ENCODE measurements at regions not wholly inside any gene's neighbourhood (a gene's known extent, or its start where the extent isn't known, plus 50 kb on each side); places are given as distances from the start of the nearest gene placed in this dataset.

DNA sequence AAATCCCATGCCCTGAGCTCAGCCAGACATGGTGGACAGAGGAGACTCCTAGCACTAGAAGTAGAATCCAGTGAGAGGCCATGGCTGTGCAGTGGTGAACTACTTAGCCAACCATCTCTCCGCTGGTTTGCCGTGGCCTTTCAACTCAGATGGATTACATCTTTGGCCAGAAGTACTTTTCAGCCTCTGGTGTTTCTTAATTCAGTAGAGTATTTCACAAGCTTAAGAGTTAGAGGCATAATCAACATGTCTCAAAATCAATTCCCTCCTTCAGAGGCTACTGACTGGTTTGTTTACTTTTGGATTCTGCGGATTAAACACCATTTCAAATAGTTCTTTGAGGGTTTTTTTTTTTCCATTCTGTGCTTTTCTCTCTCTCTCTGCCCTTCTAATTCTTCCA is 91.1 kb upstream of the PGRMC2 start:
- Mint-ChIP-seq H3K27ac (no peak overlapping the region), H3K4me3 (ENCODE audit: low read depth) (no peak overlapping the region), H3K9me3 (peaks cover 3% of the 10 kb centered on the region), H3K27me3 (ENCODE audit: low read depth) (no peaks in the 10 kb centered on the region), H3K4me1 (ENCODE audit: low read depth) (no peaks in the 10 kb centered on the region), H3K36me3 (ENCODE audit: low read depth) (no peaks in the 10 kb centered on the region)
- intact Hi-C loops (cut with micrococcal nuclease), result no loop called here
- no peak for DNase-seq (ENCODE audit: low spot score)

DNA sequence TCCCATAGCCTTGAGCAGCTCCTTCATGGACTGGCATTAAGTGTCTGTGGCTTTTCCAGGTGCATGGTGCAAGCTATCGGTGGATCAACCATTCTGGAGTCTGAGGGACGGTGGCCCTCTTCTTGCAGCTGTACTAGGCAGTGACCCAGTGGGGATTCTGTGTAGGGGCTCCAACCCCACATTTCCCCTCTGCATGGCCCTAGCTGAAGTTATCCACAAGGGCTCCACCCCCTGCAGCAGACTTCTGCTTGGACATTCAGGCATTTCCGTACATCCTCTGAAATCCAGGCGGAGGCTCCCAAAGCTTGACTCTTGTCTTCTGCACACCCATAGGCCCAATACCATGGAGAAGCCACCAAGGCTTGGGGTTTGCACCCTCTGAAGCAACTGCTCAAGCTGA is 89.3 kb upstream of the PGRMC2 start:
- intact Hi-C loops (cut with micrococcal nuclease), result no loop called here
- peaks cover 3% of the 10 kb centered on the region for H3K9me3 Mint-ChIP-seq
- H3K4me1 Mint-ChIP-seq (ENCODE audit: low read depth), result no peaks in the 10 kb centered on the region
- no peak for DNase-seq (ENCODE audit: low spot score)
- H3K27ac Mint-ChIP-seq, result no peak overlapping the region
- H3K27me3 Mint-ChIP-seq (ENCODE audit: low read depth), result no peaks in the 10 kb centered on the region
- H3K36me3 Mint-ChIP-seq (ENCODE audit: low read depth), result no peaks in the 10 kb centered on the region
- H3K4me3 Mint-ChIP-seq (ENCODE audit: low read depth), result no peak overlapping the region

DNA sequence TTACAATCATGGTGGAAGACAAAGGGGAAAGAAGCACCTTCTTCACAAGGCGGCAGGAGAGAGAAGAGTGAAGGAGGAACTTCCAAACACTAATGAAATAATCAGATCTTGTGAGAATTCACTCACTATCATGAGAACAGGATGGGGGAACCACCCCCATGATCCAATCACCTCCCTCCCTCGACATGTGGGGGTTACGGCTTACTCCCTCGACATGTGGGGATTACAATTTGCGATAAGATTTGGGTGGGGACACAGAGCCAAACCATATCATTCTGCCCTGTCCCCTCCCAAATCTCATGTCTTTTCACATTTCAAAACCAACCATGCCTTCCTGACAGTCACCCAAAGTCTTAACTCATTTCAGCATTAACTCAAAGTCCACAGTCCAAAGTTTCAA is 88.7 kb upstream of the PGRMC2 start:
- H3K27ac Mint-ChIP-seq, result no peak overlapping the region
- H3K4me3 Mint-ChIP-seq (ENCODE audit: low read depth), result no peak overlapping the region
- DNase-seq (ENCODE audit: low spot score), result no peak
- H3K9me3 Mint-ChIP-seq, result peaks cover 3% of the 10 kb centered on the region
- no peaks in the 10 kb centered on the region for H3K27me3 Mint-ChIP-seq (ENCODE audit: low read depth)
- intact Hi-C loops (cut with micrococcal nuclease), result no loop called here
- H3K4me1 Mint-ChIP-seq (ENCODE audit: low read depth), result no peaks in the 10 kb centered on the region
- no peaks in the 10 kb centered on the region for H3K36me3 Mint-ChIP-seq (ENCODE audit: low read depth)

DNA sequence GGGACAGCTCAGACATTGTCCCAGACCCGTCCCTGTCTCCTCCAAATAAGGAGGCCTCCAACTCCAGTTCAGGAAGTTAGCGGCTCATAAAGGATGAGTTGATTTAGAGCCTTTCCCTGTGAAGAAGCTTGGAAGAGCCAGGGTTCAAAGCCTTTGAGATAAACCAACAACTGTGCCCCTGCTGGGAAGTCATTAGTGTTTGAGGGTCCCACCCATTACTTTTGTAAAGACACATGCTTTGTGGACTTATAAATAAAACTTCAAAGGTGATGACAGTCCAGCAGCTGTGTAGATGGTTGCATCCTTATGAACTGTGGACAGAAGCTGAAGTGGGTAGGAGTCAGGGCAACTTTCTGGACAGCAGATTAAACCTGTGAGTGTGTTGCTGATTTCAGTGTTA is 86.0 kb upstream of the PGRMC2 start:
- H3K36me3 Mint-ChIP-seq (ENCODE audit: low read depth), result no peaks in the 10 kb centered on the region
- H3K27me3 Mint-ChIP-seq (ENCODE audit: low read depth), result no peaks in the 10 kb centered on the region
- peaks cover 9% of the 10 kb centered on the region for H3K9me3 Mint-ChIP-seq
- intact Hi-C loops (cut with micrococcal nuclease), result no loop called here
- DNase-seq (ENCODE audit: low spot score), result no peak
- H3K27ac Mint-ChIP-seq, result no peak overlapping the region
- no peak overlapping the region for H3K4me3 Mint-ChIP-seq (ENCODE audit: low read depth)
- no peaks in the 10 kb centered on the region for H3K4me1 Mint-ChIP-seq (ENCODE audit: low read depth)

DNA sequence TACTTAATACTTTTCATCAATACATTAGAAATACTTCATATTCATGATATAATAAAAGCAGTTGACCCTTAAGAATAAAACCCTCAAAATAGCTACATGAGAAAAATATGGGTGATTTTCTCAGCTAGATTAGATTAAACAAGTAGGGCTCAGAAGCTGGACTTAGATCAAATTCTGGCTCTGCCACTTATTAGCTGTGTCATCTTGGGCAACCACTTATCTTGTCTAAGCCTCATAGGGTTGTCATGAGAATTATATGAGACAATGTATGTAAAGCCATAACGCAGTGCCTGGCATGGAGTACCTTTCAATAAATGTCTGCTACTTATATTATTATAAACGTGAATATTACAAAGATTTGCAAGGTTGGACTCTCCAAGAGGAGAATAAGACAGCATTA is 84.3 kb upstream of the PGRMC2 start:
- no peak for DNase-seq (ENCODE audit: low spot score)
- H3K4me1 Mint-ChIP-seq (ENCODE audit: low read depth), result no peaks in the 10 kb centered on the region
- no peaks in the 10 kb centered on the region for H3K27me3 Mint-ChIP-seq (ENCODE audit: low read depth)
- no peak overlapping the region for H3K4me3 Mint-ChIP-seq (ENCODE audit: low read depth)
- peaks cover 9% of the 10 kb centered on the region for H3K9me3 Mint-ChIP-seq
- H3K36me3 Mint-ChIP-seq (ENCODE audit: low read depth), result no peaks in the 10 kb centered on the region
- H3K27ac Mint-ChIP-seq, result no peak overlapping the region
- intact Hi-C loops (cut with micrococcal nuclease), result no loop called here

DNA sequence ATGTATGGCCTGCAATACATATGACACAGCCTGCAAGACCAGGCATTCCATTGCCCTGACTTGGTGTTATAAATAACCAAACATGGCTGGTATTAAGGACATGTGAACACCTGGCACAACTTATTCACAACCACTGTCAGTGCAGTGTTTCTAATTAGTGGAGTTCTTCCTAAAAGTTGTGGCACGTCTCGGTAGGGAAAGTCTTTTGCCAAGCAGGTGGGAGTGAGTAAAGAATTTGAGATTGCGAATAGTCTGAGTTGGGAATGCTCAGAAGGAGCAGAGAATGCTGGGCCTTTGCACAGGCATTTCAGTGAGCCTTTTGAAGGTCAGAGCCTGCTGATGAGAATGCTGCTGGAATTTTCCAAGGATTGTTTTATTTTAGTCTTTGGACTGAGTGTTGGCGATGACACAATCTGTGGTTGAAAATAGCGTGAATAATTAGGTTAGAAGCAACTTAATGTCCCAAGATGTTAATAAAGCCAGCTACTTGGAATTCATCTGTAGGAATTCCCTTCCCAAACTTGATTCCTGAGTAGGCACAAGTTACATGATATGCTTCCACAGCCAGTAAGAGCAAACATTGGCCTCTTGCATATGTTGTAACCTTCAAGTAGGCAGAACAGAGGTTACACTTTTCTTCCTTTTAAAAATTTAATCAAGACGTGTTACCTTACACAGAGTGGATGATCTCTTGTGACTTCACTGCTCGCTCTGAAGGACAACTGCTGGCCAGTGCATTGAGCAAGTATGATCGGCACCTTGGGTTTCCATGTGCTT is 83.6 kb upstream of the PGRMC2 start:
- DNase-seq (ENCODE audit: low spot score), result no peak
- H3K4me3 Mint-ChIP-seq (ENCODE audit: low read depth), result no peak overlapping the region
- intact Hi-C loops (cut with micrococcal nuclease), result no loop called here
- no peak overlapping the region for H3K27ac Mint-ChIP-seq
- H3K4me1 Mint-ChIP-seq (ENCODE audit: low read depth), result no peaks in the 10 kb centered on the region
- no peaks in the 10 kb centered on the region for H3K36me3 Mint-ChIP-seq (ENCODE audit: low read depth)
- H3K27me3 Mint-ChIP-seq (ENCODE audit: low read depth), result no peaks in the 10 kb centered on the region
- H3K9me3 Mint-ChIP-seq, result peaks cover 8% of the 10 kb centered on the region

DNA sequence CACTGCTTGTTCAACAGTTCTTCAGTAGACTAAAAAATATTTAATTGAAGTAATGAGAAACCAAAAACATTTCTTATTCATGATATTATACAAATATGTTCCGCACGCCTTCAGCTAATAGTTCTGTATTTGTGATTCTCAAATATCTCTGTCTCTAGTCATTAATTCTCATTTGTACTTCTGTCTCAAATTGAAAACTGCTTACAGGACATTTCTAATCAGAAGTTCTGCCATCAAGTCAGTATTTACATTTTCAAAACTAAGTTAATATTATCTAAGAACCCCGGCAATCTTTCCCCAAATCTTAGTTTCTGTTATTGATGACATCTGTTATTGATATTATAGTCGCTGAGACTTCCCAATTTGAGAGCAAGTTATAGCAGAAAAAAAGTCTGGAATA is 78.6 kb upstream of the PGRMC2 start:
- no peaks in the 10 kb centered on the region for H3K4me1 Mint-ChIP-seq (ENCODE audit: low read depth)
- no peak overlapping the region for H3K27ac Mint-ChIP-seq
- H3K27me3 Mint-ChIP-seq (ENCODE audit: low read depth), result no peaks in the 10 kb centered on the region
- DNase-seq (ENCODE audit: low spot score), result no peak
- peaks cover 5% of the 10 kb centered on the region for H3K9me3 Mint-ChIP-seq
- no peak overlapping the region for H3K4me3 Mint-ChIP-seq (ENCODE audit: low read depth)
- intact Hi-C loops (cut with micrococcal nuclease), result no loop called here
- no peaks in the 10 kb centered on the region for H3K36me3 Mint-ChIP-seq (ENCODE audit: low read depth)

DNA sequence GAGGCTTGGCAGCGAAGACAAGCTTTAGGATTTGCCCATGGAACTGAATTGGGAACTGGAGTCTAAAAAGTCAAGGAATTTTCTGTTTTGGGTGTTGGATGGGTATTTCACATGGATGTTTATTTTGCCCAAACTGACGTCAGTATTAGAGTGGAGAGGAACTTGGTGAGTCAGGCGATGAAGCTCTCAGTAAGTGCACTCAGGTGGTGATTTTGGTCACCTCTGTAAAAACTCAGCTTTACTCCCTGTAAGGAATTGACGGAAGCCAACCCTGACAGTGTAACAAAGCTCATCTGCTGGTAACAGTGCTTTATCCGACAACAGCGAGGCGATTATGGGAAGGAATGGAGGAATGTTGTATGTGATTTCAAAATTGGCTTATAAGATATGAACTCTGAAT is 77.0 kb upstream of the PGRMC2 start:
- Mint-ChIP-seq H3K4me3 (ENCODE audit: low read depth) (no peak overlapping the region), H3K4me1 (ENCODE audit: low read depth) (no peaks in the 10 kb centered on the region), H3K27ac (no peak overlapping the region), H3K27me3 (ENCODE audit: low read depth) (no peaks in the 10 kb centered on the region), H3K36me3 (ENCODE audit: low read depth) (no peaks in the 10 kb centered on the region), H3K9me3 (peaks cover under 1% of the 10 kb centered on the region)
- no peak for DNase-seq (ENCODE audit: low spot score)
- intact Hi-C loops (cut with micrococcal nuclease), result no loop called here

DNA sequence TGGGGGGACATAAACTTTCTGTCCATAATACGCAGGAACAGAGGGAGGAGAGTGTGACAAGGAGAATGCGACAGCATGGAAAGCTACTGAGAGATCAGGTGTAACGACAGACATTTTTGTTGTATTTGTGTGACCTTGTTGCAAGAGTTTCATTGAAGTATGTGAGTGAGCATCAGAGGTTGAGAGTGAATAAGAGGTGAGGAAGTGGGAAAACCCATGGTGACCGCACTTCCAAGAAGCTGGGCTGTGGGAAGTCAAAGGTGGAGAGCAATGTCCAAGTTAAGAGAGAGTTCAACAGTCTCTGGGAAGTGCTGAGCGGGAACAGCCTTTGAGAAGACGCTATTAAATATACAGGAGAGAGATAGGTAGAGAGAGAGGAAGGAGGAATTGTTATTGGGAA is 76.4 kb upstream of the PGRMC2 start:
- Mint-ChIP-seq H3K27me3 (ENCODE audit: low read depth) (no peaks in the 10 kb centered on the region), H3K4me3 (ENCODE audit: low read depth) (no peak overlapping the region), H3K36me3 (ENCODE audit: low read depth) (no peaks in the 10 kb centered on the region), H3K9me3 (no peaks in the 10 kb centered on the region), H3K4me1 (ENCODE audit: low read depth) (peaks cover under 1% of the 10 kb centered on the region), H3K27ac (no peak overlapping the region)
- intact Hi-C loops (cut with micrococcal nuclease), result no loop called here
- no peak for DNase-seq (ENCODE audit: low spot score)

DNA sequence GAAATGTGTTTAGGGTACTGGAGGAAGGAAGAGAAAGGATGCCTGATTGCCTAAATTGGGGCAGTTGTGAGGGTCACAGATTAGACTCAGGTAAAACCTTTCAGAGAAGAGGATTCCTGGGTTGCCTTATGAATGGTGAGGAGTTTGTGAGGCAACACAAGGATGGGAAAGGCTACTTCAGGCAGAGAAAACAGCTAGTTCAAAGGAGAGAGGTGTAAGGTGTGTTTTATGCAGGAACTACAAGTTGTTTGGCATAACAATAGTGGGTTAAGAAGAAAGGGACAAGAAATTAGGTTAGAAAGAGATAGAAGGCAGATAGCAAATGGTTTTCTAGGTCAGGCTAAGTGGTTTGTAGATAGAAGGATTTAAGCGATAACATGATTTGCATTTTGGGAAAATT is 75.1 kb upstream of the PGRMC2 start:
- no peak overlapping the region for H3K4me3 Mint-ChIP-seq (ENCODE audit: low read depth)
- H3K4me1 Mint-ChIP-seq (ENCODE audit: low read depth), result peaks cover 1% of the 10 kb centered on the region
- no peaks in the 10 kb centered on the region for H3K9me3 Mint-ChIP-seq
- no peaks in the 10 kb centered on the region for H3K27me3 Mint-ChIP-seq (ENCODE audit: low read depth)
- no peak for DNase-seq (ENCODE audit: low spot score)
- intact Hi-C loops (cut with micrococcal nuclease), result no loop called here
- no peaks in the 10 kb centered on the region for H3K36me3 Mint-ChIP-seq (ENCODE audit: low read depth)
- H3K27ac Mint-ChIP-seq, result no peak overlapping the region

DNA sequence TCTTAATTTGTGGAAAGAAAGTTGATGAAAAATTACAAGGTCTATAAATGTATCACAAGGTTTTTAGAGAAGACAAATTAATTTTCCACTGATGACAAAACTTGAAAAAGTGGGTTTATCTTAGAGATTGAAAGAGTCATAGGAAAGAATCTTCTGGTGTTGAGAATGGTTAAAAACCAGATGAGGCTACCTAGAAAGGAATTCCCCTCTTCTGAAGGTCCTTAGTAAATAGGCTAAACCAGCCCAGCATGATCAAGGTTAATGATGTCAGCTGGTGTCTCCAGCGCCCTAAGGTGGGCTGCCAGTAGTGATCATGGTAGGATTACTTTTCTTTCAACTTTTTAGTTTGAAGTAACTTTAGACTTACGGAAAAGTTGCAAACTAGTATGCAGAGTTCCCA is 71.8 kb upstream of the PGRMC2 start:
- intact Hi-C loops (cut with micrococcal nuclease), result no loop called here
- Mint-ChIP-seq H3K27ac (no peak overlapping the region), H3K36me3 (ENCODE audit: low read depth) (no peaks in the 10 kb centered on the region), H3K27me3 (ENCODE audit: low read depth) (no peaks in the 10 kb centered on the region), H3K4me1 (ENCODE audit: low read depth) (peaks cover 1% of the 10 kb centered on the region), H3K9me3 (no peaks in the 10 kb centered on the region), H3K4me3 (ENCODE audit: low read depth) (no peak overlapping the region)
- DNase-seq (ENCODE audit: low spot score), result no peak

DNA sequence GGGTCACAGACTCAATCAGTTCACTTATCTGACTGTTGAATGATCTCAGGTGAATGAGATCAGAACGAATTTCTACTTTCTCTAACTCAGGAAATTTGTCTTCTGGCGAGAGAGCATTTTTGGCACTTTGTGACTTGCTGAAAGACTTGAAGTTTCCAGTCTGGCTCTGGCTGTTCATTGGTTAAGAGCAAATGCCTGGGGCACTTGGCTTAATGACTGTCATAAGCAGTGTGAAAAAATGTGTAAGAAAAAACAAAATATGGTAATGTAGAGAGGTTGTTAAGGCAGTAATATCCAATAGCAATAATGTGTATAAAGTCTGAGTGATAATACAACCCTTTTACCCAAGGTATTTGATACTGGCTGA is 71.3 kb upstream of the PGRMC2 start:
- DNase-seq (ENCODE audit: low spot score), result no peak
- Mint-ChIP-seq H3K27me3 (ENCODE audit: low read depth) (no peaks in the 10 kb centered on the region), H3K27ac (no peak overlapping the region), H3K36me3 (ENCODE audit: low read depth) (no peaks in the 10 kb centered on the region), H3K4me3 (ENCODE audit: low read depth) (no peak overlapping the region), H3K4me1 (ENCODE audit: low read depth) (peaks cover 1% of the 10 kb centered on the region), H3K9me3 (no peaks in the 10 kb centered on the region)
- intact Hi-C loops (cut with micrococcal nuclease), result no loop called here

DNA sequence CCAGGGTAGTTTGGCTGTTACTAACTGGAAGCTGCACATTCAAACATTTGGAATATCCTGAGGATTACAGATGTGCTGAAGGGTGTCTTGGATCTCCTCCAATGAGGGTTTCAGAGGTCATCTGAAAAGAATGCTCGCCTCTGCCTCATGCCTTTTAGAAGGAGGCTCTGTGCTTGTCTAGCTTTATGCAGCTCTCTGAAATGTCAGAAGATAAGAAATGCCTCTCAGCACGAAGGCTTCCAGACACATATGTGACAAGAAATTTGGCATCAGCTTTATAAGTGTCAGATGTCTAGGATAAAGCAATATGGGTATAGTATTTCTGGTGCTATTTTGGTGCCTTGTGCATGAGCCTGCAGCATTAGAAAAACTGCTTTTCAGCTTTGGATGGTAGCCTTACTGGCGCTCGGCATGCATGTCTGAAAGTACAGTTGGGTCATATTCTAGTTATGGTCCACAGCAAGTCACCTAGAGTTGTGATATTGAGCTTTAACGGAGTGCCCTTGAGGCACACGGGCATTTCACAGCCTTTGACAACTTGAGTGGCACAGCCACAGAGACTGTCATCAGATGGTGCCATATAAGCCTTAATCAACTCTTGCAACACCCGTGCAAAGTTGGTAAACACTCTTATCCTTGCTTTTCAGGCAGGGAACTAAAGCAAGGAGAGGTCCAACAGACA is 70.8 kb upstream of the PGRMC2 start:
- Mint-ChIP-seq H3K27ac (no peak overlapping the region), H3K4me3 (ENCODE audit: low read depth) (no peak overlapping the region), H3K9me3 (no peaks in the 10 kb centered on the region), H3K36me3 (ENCODE audit: low read depth) (no peaks in the 10 kb centered on the region), H3K27me3 (ENCODE audit: low read depth) (no peaks in the 10 kb centered on the region), H3K4me1 (ENCODE audit: low read depth) (peaks cover 1% of the 10 kb centered on the region)
- intact Hi-C loops (cut with micrococcal nuclease), result no loop called here
- no peak for DNase-seq (ENCODE audit: low spot score)

Data from activated T-helper 2 cell treated with anti-CD3 and anti-CD28 coated beads, Interferon-gamma antibody, Interleukin-2, Interleukin-4, amounts not matched to agents 10 μg/mL and 5 μg/mL and 100 μg/mL, durations not matched to agents 14 hours and 24 hours and 36 hours (primary cell).